NCI-H1930 (cell line): ENCODE measurements at regions not wholly inside any gene's neighbourhood (a gene's known extent, or its start where the extent isn't known, plus 50 kb on each side); places are given as distances from the start of the nearest gene placed in this dataset.

ENCODE experiments used
- DNase-seq, 2 experiments: peaks; one replicate each; lab custom pipeline; 2025; lab: John Stamatoyannopoulos, UW

GRCh38 chr19:30307191-30307974 lies 64.8 kb upstream of the ZNF536 start:
- no peak for DNase-seq

DNA sequence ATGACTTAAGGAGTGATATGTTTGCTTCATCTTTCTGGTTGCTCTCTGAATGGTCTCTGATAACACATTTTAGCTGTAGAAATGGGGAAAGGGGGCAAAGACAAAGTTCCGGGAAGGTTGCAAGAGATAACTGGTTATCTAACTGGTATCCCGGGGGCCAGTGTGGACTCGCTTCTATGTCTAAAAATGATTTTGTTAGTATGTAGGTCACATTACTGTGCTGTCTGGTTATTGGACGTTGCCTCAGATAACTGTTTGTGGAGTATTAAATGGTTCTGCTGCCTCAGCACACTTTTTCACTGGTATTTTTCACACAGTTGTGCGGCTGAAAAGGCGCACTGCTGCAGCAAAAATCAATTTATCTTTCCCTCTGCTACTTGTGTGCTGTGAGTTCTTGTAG lies 63.0 kb upstream of the ZNF536 start:
- DNase-seq = no peak

DNA sequence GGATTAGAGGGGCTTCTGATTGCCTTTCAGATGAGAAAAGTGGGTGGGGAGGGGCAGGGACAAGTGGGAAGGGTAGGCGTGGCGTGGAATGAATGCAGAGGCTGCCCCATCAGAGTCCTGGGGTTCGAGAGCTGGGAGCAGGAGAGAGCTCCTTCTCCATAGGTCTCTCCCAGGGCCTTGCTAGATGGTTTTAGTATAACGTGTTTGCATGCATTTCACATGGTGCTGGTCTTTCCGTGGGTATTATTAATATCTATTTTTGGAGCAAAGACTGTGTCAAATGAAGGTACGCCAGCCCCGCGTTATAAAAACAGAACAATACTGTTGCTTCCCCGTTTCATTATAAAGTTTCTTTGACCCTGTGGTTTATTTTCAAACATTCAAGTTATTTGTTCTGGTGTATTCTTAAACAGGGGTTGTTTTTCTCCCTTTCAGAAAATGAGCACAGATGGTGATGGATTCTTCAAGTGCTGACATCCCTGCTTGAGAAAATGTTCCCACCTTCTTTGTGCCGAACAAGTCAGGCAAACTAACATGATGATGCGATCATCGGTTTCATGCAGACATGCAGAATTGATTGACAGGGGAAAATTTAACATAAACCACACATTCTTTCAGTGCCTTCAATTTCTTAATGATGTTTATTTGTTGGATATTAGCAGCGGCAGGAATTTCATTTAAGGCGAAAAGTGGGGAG lies 62.1 kb upstream of the ZNF536 start:
- DNase-seq = no peak

GRCh38 chr19:30310602-30311263 lies 61.5 kb upstream of the ZNF536 start:
- DNase-seq = no peak

- no peak for DNase-seq
These were observed 60.3 kb upstream of the ZNF536 start for GRCh38 chr19:30311911-30312310.

DNA sequence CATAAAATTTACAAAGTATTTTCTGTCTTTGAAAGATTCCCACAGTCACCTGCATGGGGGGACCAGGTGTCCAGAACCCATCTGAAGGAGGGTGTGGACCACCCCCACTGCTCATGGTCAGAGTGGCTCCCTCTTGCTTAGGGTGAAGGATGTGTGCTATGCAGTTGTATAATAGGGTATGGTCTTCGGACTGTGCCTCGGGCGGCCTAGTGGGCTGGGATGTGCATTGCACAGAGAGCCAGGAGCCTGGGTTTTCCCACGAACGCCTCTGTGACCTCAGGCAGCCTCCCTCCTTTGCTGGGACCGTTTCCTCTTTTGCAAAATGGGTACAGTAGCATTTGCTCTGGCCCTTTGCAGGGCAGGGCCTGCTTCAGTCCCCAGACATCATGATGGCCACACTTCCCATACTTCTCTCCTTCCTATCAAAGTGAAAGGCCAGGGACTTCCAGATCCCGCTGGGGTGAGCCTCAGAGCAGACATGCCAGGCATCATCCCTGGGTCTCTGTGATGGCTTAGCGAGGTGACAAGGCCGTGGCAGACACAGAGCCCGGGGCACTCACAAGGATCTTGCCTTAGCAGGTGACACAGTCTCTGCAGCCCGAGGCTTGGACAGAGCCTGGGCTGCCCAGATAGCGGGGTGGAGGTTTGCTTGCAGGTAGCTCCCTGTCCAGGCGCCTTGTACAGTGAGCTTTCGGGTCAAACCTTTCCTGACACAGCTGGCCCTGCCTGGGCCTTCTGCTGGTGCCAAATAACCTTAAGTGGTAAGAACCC lies 59.4 kb upstream of the ZNF536 start:
- DNase-seq = no peak

- DNase-seq = no peak
These were observed 58.8 kb upstream of the ZNF536 start for GRCh38 chr19:30313353-30313750.

DNA sequence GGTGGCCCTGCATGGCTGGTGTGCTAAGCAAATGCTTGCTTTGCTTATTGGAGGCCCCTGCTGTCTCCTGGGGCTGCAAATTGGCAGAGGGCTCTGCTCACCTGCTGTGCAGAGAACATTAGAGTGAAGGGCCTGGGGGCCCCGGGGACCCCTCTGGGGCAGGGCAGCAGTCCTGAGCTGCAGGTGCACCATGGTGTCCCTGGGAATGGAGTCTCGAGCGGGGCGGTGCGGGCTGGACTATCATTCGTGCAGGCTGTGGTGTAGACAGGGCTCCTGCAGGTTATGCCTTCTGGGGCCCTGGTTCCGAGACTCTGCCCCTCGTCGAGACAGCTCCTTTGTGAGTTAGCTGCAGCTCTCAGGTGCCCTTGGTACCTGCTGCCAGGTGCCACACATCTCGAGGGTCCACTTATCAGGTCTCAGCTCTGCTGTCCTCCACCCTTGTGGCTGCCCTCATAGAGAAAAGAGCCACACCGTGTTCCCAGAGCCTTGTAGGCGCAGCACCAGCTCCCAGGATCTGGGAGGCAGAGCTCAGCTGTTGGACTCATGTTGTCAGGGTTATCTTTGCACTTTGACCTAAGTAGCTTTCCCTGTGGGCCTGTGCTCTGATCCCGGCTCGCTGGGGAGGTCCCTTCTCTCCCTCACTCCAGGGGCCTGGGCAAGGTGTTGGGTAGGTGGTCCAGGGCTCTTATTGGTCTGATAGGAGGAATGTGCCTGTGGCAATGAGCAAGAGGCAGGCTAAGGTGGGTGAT lies 58.0 kb upstream of the ZNF536 start:
- DNase-seq = no peak

DNA sequence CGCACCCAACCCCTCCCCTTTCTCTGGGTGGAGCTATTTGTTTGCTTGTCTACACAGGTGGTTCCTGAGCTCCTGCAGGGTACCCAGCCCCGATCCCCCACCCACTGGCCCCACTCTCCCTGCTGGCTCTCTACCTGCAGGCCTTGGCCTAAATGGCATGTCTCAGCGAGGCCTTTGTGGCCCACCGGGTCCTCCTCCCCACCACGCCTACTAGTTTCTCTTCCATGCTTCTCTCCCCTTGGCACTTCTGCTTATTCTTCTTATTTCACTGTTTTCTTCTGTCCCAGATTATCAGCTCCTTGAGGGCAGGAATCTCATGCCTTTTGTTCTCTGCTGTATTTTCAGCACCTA lies 57.4 kb upstream of the ZNF536 start:
- no peak for DNase-seq

GRCh38 chr19:30315159-30315558 lies 57.0 kb upstream of the ZNF536 start:
- no peak for DNase-seq

DNA sequence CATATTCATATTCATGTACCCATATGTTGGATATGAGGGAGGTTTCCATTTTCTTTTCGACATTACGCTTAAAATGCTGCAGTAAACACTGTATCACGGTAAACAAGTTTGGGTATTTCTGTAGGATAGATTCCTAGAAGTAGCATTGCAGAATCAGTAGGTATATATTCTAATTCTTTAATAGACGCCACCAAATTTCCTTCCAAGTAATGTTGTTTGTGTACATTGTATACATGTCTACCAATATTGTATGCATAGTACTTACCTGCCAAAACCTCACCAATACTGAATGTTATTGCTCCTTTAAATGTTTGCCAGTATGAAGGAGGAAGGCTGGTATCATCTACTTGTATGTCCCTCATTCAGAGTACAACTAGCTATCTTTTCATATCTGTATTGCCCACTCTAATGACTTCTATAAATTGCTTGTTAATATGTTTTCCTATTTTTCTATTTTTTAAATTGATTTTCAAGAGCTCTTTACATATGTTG lies 56.1 kb upstream of the ZNF536 start:
- no peak for DNase-seq

DNA sequence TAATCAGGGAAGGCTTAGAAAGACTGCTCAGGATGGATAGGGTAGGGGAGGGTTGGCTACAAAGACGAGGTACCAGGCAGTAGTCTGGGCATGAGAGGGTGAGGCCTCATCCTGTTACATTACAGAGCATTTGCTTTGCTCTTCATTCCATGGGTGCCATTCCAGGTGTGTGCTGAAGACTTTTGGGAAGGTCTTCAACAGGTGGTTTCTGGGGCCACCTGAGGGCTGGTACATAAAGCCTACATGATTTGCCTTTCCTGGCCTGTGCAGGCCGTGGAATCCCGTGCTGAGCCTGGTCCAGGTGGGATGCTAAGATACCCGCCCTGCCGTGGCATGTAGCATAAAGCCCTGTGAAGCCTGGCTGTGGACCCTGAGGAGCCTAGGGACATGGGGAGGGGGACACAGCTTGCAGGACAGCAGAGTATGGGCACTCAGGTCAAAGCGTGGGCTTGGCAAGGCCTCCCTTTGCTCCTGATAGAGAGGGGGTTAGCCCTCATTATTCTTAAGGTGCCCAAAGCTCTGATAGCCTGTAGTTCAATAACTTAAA lies 55.6 kb upstream of the ZNF536 start:
- no peak for DNase-seq

DNA sequence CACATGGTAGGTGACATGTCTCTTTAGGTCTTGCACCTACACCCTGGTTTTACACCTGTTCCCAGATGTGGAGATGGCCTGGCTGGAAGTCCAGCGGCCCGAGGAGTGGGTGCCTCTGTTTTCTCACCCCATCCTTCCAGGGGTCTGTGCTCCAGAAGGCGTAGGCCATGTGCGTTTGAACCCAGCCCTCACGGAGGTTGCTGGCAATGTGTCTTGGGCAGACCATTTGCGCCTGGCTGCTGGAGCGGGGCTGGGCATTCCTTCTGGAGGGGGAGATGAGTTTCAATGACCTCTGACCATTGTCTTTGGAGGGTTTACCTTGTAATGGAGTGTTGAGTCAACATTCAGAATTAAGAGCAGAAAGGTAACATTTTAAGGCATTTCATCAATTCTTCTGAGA lies 54.8 kb upstream of the ZNF536 start:
- DNase-seq = no peak

GRCh38 chr19:30318261-30318660 lies 53.9 kb upstream of the ZNF536 start:
- no peak for DNase-seq

DNA sequence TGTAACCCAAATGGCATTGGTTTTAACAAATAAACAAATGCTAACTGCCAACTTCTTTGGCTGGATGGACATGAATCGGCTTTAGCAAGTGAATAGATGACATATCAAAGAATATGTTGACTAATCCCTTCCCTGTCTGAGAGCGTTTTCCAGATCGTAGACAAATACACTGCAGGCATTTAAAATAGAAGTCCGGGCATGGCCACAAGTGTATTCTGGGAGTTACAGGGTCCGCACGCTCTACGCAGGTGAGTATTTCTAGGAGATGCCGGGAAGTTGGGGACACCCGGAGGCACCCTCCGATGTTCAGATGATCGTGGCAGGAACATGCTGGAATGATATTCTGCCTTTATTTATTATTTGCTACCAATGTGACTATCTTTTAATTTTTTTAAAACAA lies 53.2 kb upstream of the ZNF536 start:
- DNase-seq = no peak

- DNase-seq = no peak
These were observed 52.8 kb upstream of the ZNF536 start for GRCh38 chr19:30319411-30319810.

- DNase-seq = no peak
These were observed 52.3 kb upstream of the ZNF536 start for GRCh38 chr19:30319876-30320275.

DNA sequence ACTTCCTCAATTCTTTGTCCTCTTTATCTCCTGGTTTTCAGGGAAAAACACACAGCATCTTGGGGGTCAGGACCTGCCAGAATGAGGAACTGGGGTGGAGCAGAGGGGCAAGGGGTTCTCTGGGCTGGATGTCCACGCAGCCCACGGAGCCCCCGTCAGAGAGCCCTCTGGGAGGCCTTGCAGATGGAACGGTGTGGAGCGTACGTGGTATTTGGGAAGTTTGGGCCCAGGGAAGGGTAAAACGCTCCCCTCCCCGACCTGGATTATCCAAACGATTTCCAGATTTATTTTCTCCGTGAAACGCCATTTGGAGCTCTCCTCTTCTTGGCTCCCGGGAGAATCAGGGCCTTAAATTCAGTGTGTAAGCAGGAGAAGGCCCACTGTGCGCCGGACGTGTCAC lies 51.7 kb upstream of the ZNF536 start:
- DNase-seq = no peak

GRCh38 chr19:30320916-30321315 lies 51.3 kb upstream of the ZNF536 start:
- no peak for DNase-seq
